Astrocyte of the spinal cord (primary cell): ENCODE measurements at regions not wholly inside any gene's neighbourhood (a gene's known extent, or its start where the extent isn't known, plus 50 kb on each side); places are given as distances from the start of the nearest gene placed in this dataset.

Experiments
- DNase-seq: peaks from one replicate; pipeline ENCODE4 v3.0.0; 2011; ENCODE audit warnings: low read depth, low spot score
- H3K4me3 ChIP-seq: 2 replicates; pipeline ENCODE4 v1.5.1; 2011; ENCODE audit warnings: low read depth, mild to moderate bottlenecking, low read length, moderate library complexity
- CTCF ChIP-seq: IDR thresholded peaks from 2 replicates; pipeline ENCODE4 v1.5.1; 2012; ENCODE audit warnings: low read depth, mild to moderate bottlenecking, low read length, inconsistent platforms
- in situ Hi-C: cut with HindIII; loops from 2 replicates; pipeline ENCODE4 v1.10.0; 2017; ENCODE audit warnings: low sequenced_read_pairs

GRCh38 chr16:77030600-77030999 lies 160.4 kb upstream of the MON1B start:
- no peak overlapping the region for H3K4me3 ChIP-seq
- in situ Hi-C loops: no loop called here
- TF ChIP-seq CTCF: no peak
- DNase-seq: no peak

GRCh38 chr16:77033516-77033915 lies 157.5 kb upstream of the MON1B start:
- no peak for TF ChIP-seq CTCF
- H3K4me3 ChIP-seq: no peak overlapping the region
- in situ Hi-C loops: no loop called here
- no peak for DNase-seq

GRCh38 chr16:77035361-77035760 lies 155.6 kb upstream of the MON1B start:
- no peak overlapping the region for H3K4me3 ChIP-seq
- DNase-seq: no peak
- in situ Hi-C loops: no loop called here
- TF ChIP-seq CTCF: no peak

- no peak for DNase-seq
- in situ Hi-C loops: no loop called here
- no peak for TF ChIP-seq CTCF
- H3K4me3 ChIP-seq: no peak overlapping the region
Measured at GRCh38 chr16:77037696-77038347, 153.2 kb upstream of the MON1B start.

GRCh38 chr16:77041468-77041867 lies 149.5 kb upstream of the MON1B start:
- in situ Hi-C loops: no loop called here
- H3K4me3 ChIP-seq: no peak overlapping the region
- no peak for DNase-seq
- TF ChIP-seq CTCF: no peak

GRCh38 chr16:77043076-77043475 lies 147.9 kb upstream of the MON1B start:
- DNase-seq: peak; percentile 10
- H3K4me3 ChIP-seq: no peak overlapping the region
- in situ Hi-C loops: no loop called here
- TF ChIP-seq CTCF: peak; percentile 35
